IgD-negative memory B cell (primary cell): ENCODE measurements at regions not wholly inside any gene's neighbourhood (a gene's known extent, or its start where the extent isn't known, plus 50 kb on each side); places are given as distances from the start of the nearest gene placed in this dataset.
"Not testable (repeated sequence)": the region's sequence is repeated elsewhere in the genome, so short reads cannot be mapped to it uniquely, and the experiment has no call there.

Experiments
- H3K27ac Mint-ChIP-seq, 3 donors: one replicate each; pipeline ENCODE4 v1.8.0; 2020 to 2022; ENCODE audit warnings: mild to moderate bottlenecking in 3 of 3, mixed read lengths in 3 of 3, moderate library complexity in 1 of 3
- H3K27me3 Mint-ChIP-seq: one replicate; pipeline ENCODE4 v1.8.0; 2021; ENCODE audit warnings: mixed read lengths
- H3K36me3 Mint-ChIP-seq: one replicate; pipeline ENCODE4 v1.8.0; 2020; ENCODE audit warnings: mild to moderate bottlenecking, mixed read lengths
- H3K4me1 Mint-ChIP-seq, 3 donors: one replicate each; pipeline ENCODE4 v1.8.0; 2020 to 2022; ENCODE audit warnings: mixed read lengths in 3 of 3, mild to moderate bottlenecking in 1 of 3
- H3K4me3 Mint-ChIP-seq, 4 donors: one replicate each; pipeline ENCODE4 v1.8.0; 2020 to 2022; ENCODE audit warnings: mild to moderate bottlenecking in 4 of 4, mixed read lengths in 4 of 4, moderate library complexity in 3 of 4
- H3K9me3 Mint-ChIP-seq, 3 donors: one replicate each; pipeline ENCODE4 v1.8.0; 2020 to 2021; ENCODE audit warnings: mixed read lengths in 3 of 3, mild to moderate bottlenecking in 1 of 3

DNA sequence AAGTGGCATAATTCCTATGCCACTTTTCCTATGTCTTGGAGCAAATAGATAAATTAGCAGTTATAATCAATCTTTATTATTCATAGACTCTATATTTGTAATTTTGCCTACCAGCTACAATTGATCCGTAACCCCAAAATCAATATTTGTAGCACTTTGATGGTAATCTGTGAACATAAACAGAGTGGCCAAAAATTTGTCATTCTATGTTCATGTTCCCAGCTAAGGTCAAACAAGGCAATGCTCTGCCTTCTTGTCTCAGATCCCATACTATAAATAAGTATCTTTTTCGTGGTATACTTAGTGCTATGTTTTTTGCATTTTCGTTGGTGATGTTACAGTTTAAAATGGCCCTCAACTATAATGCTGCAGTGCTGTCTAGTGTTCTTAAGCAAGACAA lies 228.5 kb downstream of the FZD1 start:
- H3K4me1 Mint-ChIP-seq, result no peaks in the 10 kb centered on the region
- H3K9me3 Mint-ChIP-seq, result peaks cover 0 to 6% (median 2%) of the 10 kb centered on the region in 3 donors
- no peaks in the 10 kb centered on the region for H3K27me3 Mint-ChIP-seq
- peaks cover 1% of the 10 kb centered on the region for H3K36me3 Mint-ChIP-seq
- H3K27ac Mint-ChIP-seq, result no peak overlapping the region
- no peak overlapping the region for H3K4me3 Mint-ChIP-seq

DNA sequence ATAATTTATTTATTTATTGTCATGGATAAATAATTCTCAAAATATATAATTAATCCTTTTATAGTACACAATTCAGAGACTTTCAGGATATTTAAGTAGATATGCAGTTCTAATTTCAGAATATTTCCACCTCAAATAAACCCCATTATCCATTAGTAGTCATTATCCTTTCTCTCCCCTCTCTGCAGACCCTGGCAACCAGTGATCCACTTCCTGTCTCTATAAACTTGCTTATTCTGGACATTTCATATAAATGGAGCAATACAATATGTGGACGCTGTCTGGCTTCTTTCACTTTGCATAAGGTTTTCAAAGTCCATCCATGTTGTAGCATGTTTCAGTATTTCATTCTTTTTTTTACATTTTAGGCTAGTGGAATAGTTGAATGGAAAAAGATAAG lies 230.2 kb downstream of the FZD1 start:
- no peaks in the 10 kb centered on the region for H3K4me1 Mint-ChIP-seq
- H3K27me3 Mint-ChIP-seq, result no peaks in the 10 kb centered on the region
- H3K36me3 Mint-ChIP-seq, result peaks cover 1% of the 10 kb centered on the region
- H3K4me3 Mint-ChIP-seq, result no peak overlapping the region
- no peak overlapping the region for H3K27ac Mint-ChIP-seq
- peaks cover 0 to 5% (median 2%) of the 10 kb centered on the region in 3 donors for H3K9me3 Mint-ChIP-seq

DNA sequence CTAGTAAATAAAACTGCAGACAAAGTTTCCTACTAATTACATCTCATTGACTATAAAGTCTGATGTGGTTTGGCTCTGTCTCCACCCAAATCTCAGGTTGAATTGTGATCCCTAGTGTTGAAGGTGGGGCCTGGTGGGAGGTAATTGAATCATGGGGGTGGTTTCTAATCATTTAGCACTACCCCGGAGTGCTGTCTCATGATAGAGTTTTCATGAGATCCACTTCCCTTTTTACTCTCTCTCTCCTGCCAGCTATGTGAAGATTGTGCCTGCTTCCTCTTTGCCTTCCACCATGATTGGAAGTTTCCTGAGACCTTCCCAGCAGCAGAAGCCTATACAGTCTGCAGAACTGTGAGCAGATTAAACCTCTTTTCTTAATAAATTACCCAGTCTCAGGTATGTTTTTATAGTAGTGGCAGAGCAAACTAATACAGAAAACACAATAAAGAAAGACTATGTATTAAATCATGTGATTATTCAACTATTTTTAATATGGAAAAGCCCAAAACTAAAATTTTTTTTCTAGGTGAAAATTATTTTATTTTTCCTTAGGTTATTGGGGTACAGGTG lies 232.1 kb downstream of the FZD1 start:
- no peak overlapping the region for H3K4me3 Mint-ChIP-seq
- H3K27ac Mint-ChIP-seq, result no peak overlapping the region
- peaks cover 1% of the 10 kb centered on the region for H3K36me3 Mint-ChIP-seq
- H3K4me1 Mint-ChIP-seq, result no peaks in the 10 kb centered on the region
- H3K27me3 Mint-ChIP-seq, result peaks cover 1% of the 10 kb centered on the region
- peaks cover 0 to 5% (median 2%) of the 10 kb centered on the region in 3 donors for H3K9me3 Mint-ChIP-seq

DNA sequence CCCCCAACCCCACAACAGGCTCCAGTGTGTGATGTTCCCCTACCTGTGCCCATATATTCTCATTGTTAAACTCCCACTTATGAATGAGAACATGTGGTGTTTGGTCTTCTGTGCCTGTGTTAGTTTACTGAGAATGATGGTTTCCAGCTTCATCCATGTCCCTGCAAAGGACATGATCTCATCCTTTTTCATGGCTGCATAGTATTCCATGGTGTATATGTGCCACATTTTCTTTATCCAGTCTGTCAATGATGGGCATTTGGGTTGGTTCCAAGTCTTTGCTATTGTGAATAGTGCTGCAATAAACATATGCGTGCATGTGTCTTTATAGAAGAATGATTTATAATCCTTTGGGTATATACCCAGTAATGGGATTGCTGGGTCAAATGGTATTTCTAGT lies 233.0 kb downstream of the FZD1 start:
- not testable (repeated sequence) for H3K27ac Mint-ChIP-seq, H3K4me3 Mint-ChIP-seq, H3K9me3 Mint-ChIP-seq, H3K4me1 Mint-ChIP-seq, H3K36me3 Mint-ChIP-seq, H3K27me3 Mint-ChIP-seq

- no peak overlapping the region for H3K27ac Mint-ChIP-seq
Observed at GRCh38 chr7:91503934-91504555, 239.8 kb downstream of the FZD1 start.

GRCh38 chr7:91504919-91505318 lies 240.7 kb downstream of the FZD1 start:
- peaks cover 5% of the 10 kb centered on the region for H3K27me3 Mint-ChIP-seq
- H3K27ac Mint-ChIP-seq, result no peak overlapping the region
- no peak overlapping the region for H3K4me3 Mint-ChIP-seq
- no peaks in the 10 kb centered on the region for H3K4me1 Mint-ChIP-seq
- H3K9me3 Mint-ChIP-seq, result peaks cover 0 to 5% (median 0%) of the 10 kb centered on the region in 3 donors
- H3K36me3 Mint-ChIP-seq, result no peaks in the 10 kb centered on the region

More at GRCh38 chr7:91503934-91504555, 239.8 kb downstream of the FZD1 start:
- H3K4me1 Mint-ChIP-seq, result no peaks in the 10 kb centered on the region
- H3K9me3 Mint-ChIP-seq, result peaks cover 0 to 5% (median 0%) of the 10 kb centered on the region in 3 donors
- no peaks in the 10 kb centered on the region for H3K36me3 Mint-ChIP-seq
- peaks cover 5% of the 10 kb centered on the region for H3K27me3 Mint-ChIP-seq
- H3K4me3 Mint-ChIP-seq, result no peak overlapping the region

GRCh38 chr7:91506966-91507365 lies 242.7 kb downstream of the FZD1 start:
- H3K27me3 Mint-ChIP-seq, H3K36me3 Mint-ChIP-seq, H3K4me1 Mint-ChIP-seq: not testable (repeated sequence)

DNA sequence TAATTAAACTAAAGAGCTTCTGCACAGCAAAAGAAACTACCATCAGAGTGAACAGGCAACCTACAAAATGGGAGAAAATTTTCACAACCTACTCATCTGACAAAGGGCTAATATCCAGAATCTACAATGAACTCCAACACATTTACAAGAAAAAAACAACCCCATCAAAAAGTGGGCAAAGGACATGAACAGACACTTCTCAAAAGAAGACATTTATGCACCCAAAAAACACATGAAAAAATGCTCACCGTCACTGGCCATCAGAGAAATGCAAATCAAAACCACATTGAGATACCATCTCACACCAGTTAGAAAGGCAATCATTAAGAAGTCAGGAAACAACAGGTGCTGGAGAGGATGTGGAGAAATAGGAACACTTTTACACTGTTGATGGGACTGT lies 247.6 kb downstream of the FZD1 start:
- H3K4me3 Mint-ChIP-seq, H3K36me3 Mint-ChIP-seq, H3K27me3 Mint-ChIP-seq, H3K9me3 Mint-ChIP-seq, H3K4me1 Mint-ChIP-seq, H3K27ac Mint-ChIP-seq: not testable (repeated sequence)

More at GRCh38 chr7:91506966-91507365, 242.7 kb downstream of the FZD1 start:
- not testable (repeated sequence) for H3K27ac Mint-ChIP-seq, H3K9me3 Mint-ChIP-seq, H3K4me3 Mint-ChIP-seq

DNA sequence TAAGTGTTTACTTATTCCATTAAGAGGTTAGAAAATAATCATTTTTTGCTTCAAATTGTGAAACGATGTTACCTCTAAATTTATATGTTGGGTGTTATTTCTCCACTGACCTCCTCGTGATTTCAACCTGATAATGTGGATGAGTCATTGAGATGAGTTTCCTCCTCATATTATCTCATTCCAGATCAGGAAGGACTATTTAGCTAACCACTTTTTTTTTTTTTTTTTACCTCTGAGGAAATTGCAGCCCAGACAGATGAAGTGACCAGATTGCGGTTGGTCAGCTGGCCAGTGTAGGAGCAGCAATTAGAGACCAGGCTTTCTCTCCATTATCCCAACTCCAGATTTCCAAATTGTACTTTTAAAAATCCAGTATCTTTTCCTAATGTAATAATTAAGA lies 248.7 kb downstream of the FZD1 start:
- H3K27me3 Mint-ChIP-seq, result no peaks in the 10 kb centered on the region
- H3K36me3 Mint-ChIP-seq, result peaks cover 2% of the 10 kb centered on the region
- no peak overlapping the region for H3K4me3 Mint-ChIP-seq
- H3K4me1 Mint-ChIP-seq, result no peaks in the 10 kb centered on the region
- no peak overlapping the region for H3K27ac Mint-ChIP-seq
- no peaks in the 10 kb centered on the region for H3K9me3 Mint-ChIP-seq

- H3K27me3 Mint-ChIP-seq, result no peaks in the 10 kb centered on the region
- H3K36me3 Mint-ChIP-seq, result peaks cover 2% of the 10 kb centered on the region
- no peak overlapping the region for H3K4me3 Mint-ChIP-seq
- no peaks in the 10 kb centered on the region for H3K4me1 Mint-ChIP-seq
- H3K9me3 Mint-ChIP-seq, result no peaks in the 10 kb centered on the region
- H3K27ac Mint-ChIP-seq, result no peak overlapping the region
Observed at GRCh38 chr7:91514591-91514990, 250.4 kb downstream of the FZD1 start.

DNA sequence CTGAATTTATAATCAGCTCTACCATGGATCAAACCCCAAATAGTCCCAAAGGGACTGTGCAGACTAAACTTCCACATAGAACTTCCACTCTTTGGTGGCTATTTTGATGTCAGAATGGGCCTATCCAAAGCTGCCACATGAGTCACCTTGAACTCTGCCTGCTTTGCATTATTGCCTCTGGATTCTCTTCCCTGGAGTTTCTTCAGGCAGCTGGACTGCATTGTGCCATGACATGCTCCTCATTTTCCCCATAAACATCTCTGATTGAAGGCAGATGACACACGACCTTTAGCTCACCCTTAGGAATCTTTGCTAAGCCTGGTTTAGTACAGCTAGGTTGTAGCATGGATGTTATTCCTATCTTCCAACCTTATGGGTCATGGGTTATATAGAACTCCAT lies 251.7 kb downstream of the FZD1 start:
- no peaks in the 10 kb centered on the region for H3K4me1 Mint-ChIP-seq
- H3K36me3 Mint-ChIP-seq, result peaks cover 2% of the 10 kb centered on the region

DNA sequence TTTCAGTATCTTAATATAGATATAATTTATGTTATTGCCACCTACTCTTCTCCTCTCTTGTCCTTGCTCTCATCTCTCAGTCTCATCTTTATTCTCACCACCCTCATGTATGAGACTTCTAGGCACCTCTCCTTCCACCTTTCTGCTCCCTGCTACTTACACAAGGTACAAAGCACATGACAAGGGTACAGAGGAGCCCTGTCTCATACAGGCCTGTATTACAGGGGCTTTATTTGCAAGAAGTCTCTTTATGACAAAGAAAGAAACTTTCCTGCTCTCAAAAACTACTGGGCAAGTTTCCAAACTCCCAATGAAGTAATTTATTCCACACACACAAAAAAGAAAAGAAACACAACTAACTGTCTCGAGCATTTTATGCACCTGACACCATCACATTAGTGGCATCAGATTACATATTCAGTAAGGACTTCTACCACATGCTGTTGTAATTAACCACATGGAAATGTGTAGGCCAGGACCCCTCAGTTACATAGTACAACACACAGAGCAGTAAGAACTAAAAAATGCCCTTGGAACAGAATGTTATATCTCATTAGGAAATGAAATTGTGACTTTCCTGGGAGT lies 253.1 kb downstream of the FZD1 start:
- H3K27ac Mint-ChIP-seq, result no peak overlapping the region
- H3K4me1 Mint-ChIP-seq, result no peaks in the 10 kb centered on the region
- no peak overlapping the region for H3K4me3 Mint-ChIP-seq
- H3K27me3 Mint-ChIP-seq, result peaks cover 3% of the 10 kb centered on the region
- no peaks in the 10 kb centered on the region for H3K9me3 Mint-ChIP-seq
- no peaks in the 10 kb centered on the region for H3K36me3 Mint-ChIP-seq

More for the DNA sequence above, 251.7 kb downstream of the FZD1 start:
- no peaks in the 10 kb centered on the region for H3K9me3 Mint-ChIP-seq
- H3K4me3 Mint-ChIP-seq, result no peak overlapping the region
- H3K27me3 Mint-ChIP-seq, result no peaks in the 10 kb centered on the region
- no peak overlapping the region for H3K27ac Mint-ChIP-seq

- Mint-ChIP-seq H3K27ac (no peak overlapping the region), H3K36me3 (no peaks in the 10 kb centered on the region), H3K9me3 (no peaks in the 10 kb centered on the region), H3K4me3 (no peak overlapping the region), H3K27me3 (peaks cover 3% of the 10 kb centered on the region), H3K4me1 (no peaks in the 10 kb centered on the region)
Observed at GRCh38 chr7:91518058-91518457, 253.8 kb downstream of the FZD1 start.

DNA sequence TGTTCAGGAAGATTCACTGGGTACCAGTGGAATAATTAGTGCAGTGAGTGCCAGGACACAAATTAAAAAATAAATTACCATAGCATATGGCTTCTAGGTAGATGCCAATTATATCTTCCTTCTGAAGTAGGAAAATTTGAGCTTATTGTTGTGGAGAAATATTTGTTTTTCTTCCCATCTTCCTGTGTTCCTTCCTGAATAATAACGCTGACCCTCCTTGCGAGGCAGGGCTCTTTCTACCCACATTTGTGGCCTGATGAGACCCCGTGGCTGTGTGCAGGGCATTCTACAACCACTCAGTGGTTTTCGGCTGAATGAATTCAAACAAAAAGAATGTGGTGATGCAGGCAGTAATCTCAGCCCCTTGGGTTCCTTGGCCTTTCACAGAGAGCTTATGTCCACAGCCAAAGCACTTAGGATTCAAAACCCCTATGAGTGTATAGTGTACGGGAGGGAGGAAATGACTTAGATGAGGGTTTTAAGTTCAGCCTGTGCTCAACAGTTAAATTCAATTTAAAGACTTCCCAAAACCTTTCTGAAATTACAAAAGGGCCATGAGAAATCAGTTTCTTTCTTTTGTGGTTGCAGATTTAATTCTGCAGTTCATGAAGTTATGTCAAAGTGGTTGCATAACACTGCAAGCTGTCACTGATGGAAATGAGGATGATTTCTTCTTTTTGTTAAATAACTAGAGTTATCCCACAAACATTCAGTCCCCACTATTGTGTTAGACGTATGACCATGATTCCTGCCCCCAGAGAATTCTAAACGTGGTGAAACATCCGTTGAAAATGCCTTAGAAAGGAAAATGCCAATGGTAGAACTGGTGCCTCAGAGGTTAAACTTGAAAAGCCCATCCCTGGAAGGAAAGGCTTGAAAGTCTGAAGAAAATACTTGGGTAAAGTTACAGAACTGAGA lies 255.3 kb downstream of the FZD1 start:
- Mint-ChIP-seq H3K27ac (no peak overlapping the region), H3K27me3 (peaks cover 3% of the 10 kb centered on the region), H3K4me3 (no peak overlapping the region)

DNA sequence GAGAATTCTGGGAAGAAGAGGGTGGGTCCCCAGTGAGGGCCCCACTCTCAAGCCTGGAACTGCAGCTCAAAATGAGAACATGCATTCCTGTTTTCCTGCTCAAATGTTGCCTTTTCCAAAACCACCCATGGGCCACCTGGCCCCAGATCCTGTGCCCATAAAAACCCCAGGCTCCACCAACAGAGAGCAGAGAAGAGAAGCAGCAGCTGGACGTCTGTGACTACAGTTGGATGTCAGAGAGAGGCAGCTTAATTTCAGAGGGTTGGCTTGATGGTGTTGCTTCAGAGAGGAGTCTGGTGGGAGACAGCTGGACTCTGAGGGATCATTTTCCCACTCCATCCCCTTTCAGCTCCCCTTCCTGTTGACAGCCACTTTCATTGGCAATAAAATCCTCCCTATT lies 256.4 kb downstream of the FZD1 start:
- Mint-ChIP-seq H3K9me3 (peaks cover 0 to 1% (median 0%) of the 10 kb centered on the region in 3 donors), H3K36me3 (peaks cover 2% of the 10 kb centered on the region), H3K4me1 (no peaks in the 10 kb centered on the region), H3K27ac (no peak overlapping the region), H3K27me3 (peaks cover 3% of the 10 kb centered on the region), H3K4me3 (no peak overlapping the region)

More for the DNA sequence above, 255.3 kb downstream of the FZD1 start:
- H3K9me3 Mint-ChIP-seq, result no peaks in the 10 kb centered on the region
- no peaks in the 10 kb centered on the region for H3K4me1 Mint-ChIP-seq
- no peaks in the 10 kb centered on the region for H3K36me3 Mint-ChIP-seq
